NCI-H2107 treated with DMSO at 0.1 percent for 48 hours (cell line): ENCODE measurements at regions not wholly inside any gene's neighbourhood (a gene's known extent, or its start where the extent isn't known, plus 50 kb on each side); places are given as distances from the start of the nearest gene placed in this dataset.

Experiments
- DNase-seq: peaks from one replicate; lab custom pipeline; 2025; ENCODE audit not compliant: unreplicated experiment; lab: John Stamatoyannopoulos, UW

- DNase-seq: no peak
Measured at GRCh38 chr1:157194731-157195520, 56.7 kb upstream of the ETV3 start.

- peak; percentile 80 for DNase-seq
Measured at GRCh38 chr1:157193702-157194391, 55.7 kb upstream of the ETV3 start.

GRCh38 chr1:157193219-157193618 lies 55.0 kb upstream of the ETV3 start:
- DNase-seq: no peak

- DNase-seq: no peak
Measured at GRCh38 chr1:157189986-157190982, 52.1 kb upstream of the ETV3 start.

GRCh38 chr1:157189096-157189495 lies 50.9 kb upstream of the ETV3 start:
- DNase-seq: no peak
